Ovary (tissue), 7 donors: ENCODE measurements at regions not wholly inside any gene's neighbourhood (a gene's known extent, or its start where the extent isn't known, plus 50 kb on each side); places are given as distances from the start of the nearest gene placed in this dataset.

ENCODE experiments used
- DNase-seq, 5 donors: peaks; one replicate each; pipeline ENCODE4 v3.0.0-alpha.2; 2019 to 2020
- H3K27ac ChIP-seq, 2 donors: fragments of 200-600 bp; one replicate each; pipeline versions ENCODE4 v1.5.1 to v1.8.0; 2019 to 2022
- H3K27me3 ChIP-seq: fragments of 200-600 bp; one replicate; pipeline ENCODE4 v1.8.0; 2022
- H3K36me3 ChIP-seq: fragments of 200-600 bp; sonication (generic); one replicate; pipeline ENCODE4 v1.5.1; 2019
- H3K4me1 ChIP-seq: one replicate; pipeline ENCODE4 v1.8.1; 2013; ENCODE audit warnings: mild to moderate bottlenecking, moderate library complexity; ENCODE audit not compliant: insufficient read depth
- H3K4me3 ChIP-seq: fragments of 200-600 bp; sonication (generic); one replicate; pipeline ENCODE4 v1.5.1; 2017
- H3K9me3 ChIP-seq, 2 donors: fragments of 200-600 bp in 1 of 2; sonication (generic) in 1 of 2; one replicate each; pipeline versions ENCODE4 v1.5.1 to v1.8.1; 2013 to 2019; ENCODE audit warnings: mild to moderate bottlenecking in 1 of 2, moderate library complexity in 1 of 2
- EP300 ChIP-seq: sonication (generic); formaldehyde crosslinking; IDR thresholded peaks from one replicate; pipeline ENCODE4 v1.6.1; 2017; ENCODE audit warnings: antibody characterized with exemption
- POLR2A ChIP-seq: fragments of 450-650 bp; IDR thresholded peaks from one replicate; pipeline ENCODE4 v1.6.1; 2017; ENCODE audit warnings: antibody characterized with exemption, mild to moderate bottlenecking, moderate library complexity
- WGBS, 3 donors: extraction: QIAGEN DNeasy Blood & Tissue Kit in 1 of 3; methylation state at CpG; one replicate each; pipeline versions ENCODE4 v1.1.5 to v1.1.7; 2013 to 2017; 5-methylcytosine and 5-hydroxymethylcytosine counted together
- intact Hi-C, 4 donors: fragments of 100-400 bp; cut with DNase I; formaldehyde crosslinking; loops; one replicate each; pipeline versions ENCODE4 v1.11.0 to v1.15.1; 2022 to 2023
- TF ChIP-seq, protein P1 (sequence below), 3 donors: fragments of 450-650 bp in 2 of 3; fragments of 200-600 bp in 1 of 3; IDR thresholded peaks; one replicate each; pipeline versions ENCODE4 v1.5.1 to v1.8.0; 2016 to 2022; ENCODE audit warnings: antibody characterized with exemption in 3 of 3, mild to moderate bottlenecking in 1 of 3
- donor health status: DM: no; HTN: no; CAD: no; lungs with moderate emphysema.
- donor health status: DM: no; HTN: no; CAD: no.
- donor health status: Bipolar disorder and iron deficiency.
- donor health status: DM: no; HTN: no; CAD: no.
- donor health status: DM: yes; HTN: yes; CAD: no.

DNA sequence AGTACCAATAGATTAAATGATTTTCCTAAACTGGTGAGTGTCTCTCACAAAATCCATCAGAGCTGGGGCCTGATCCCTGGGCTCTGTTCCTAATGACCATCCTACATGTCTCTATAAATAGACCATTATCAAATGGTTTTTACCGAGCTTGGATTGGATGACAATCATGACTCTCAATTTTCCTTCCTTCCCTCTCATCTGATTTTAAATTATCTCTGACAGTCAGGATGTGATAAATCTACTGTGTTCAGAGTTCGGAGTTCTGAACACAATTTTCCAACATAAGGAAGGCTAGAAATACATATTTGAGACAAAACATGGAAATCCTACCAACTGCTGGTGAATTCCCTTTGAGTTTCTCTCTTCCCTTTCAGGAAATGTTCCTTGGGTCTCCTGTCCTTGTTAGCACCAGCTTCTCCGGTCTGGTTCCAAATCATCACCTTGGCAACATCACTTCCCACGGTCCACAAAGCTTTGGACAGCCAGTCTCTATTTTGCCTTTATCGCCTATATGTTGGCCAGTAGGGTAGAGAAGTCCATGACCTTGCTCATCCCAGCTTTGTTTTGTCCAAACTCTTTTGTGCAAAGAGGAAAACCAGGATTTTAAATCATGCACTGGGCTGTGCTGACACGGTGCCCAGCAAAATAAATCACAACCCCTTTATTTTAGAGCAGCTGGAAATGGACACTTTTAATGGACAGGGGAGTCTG lies 139.6 kb upstream of the ITGA6 start:
- Histone ChIP-seq H3K9me3 (no peaks in the 10 kb centered on the region), H3K36me3 (no peaks in the 10 kb centered on the region), H3K27ac (no peak overlapping the region), H3K4me3 (no peak overlapping the region), H3K27me3 (no peaks in the 10 kb centered on the region), H3K4me1 (peaks cover 13% of the 10 kb centered on the region)
- DNase-seq: no peak
- intact Hi-C loops: no loop called here
- TF ChIP-seq, protein P1, sequence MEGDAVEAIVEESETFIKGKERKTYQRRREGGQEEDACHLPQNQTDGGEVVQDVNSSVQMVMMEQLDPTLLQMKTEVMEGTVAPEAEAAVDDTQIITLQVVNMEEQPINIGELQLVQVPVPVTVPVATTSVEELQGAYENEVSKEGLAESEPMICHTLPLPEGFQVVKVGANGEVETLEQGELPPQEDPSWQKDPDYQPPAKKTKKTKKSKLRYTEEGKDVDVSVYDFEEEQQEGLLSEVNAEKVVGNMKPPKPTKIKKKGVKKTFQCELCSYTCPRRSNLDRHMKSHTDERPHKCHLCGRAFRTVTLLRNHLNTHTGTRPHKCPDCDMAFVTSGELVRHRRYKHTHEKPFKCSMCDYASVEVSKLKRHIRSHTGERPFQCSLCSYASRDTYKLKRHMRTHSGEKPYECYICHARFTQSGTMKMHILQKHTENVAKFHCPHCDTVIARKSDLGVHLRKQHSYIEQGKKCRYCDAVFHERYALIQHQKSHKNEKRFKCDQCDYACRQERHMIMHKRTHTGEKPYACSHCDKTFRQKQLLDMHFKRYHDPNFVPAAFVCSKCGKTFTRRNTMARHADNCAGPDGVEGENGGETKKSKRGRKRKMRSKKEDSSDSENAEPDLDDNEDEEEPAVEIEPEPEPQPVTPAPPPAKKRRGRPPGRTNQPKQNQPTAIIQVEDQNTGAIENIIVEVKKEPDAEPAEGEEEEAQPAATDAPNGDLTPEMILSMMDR (IDR thresholded peaks at IDR 0.05): no peak
- no peak for TF ChIP-seq POLR2A
- no peak for TF ChIP-seq EP300
- WGBS, 3 donors: 38 to 50% (median 50%) methylated on average over 6 of the region's 6 CpGs

DNA sequence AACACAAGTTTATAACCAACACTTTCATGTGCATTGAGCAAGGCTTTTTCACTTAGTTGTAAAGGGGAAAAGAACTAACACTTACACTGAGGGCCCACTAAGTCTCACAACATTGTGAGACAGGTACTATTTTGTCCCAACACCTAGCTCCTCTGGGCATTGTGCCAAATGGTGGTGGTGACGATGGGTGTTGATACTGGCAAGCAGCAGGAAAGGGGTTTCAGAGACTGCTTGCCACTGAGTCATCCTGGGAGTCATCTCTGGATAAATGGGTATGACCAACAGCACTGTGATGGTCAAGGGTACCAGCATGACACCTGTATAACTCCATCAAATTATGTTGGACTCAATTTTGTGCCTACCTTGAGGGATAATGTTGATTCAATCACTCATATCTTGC lies 138.8 kb upstream of the ITGA6 start:
- 47 to 73% (median 57%) methylated on average over 1 of the region's 1 CpG for WGBS, 3 donors
- DNase-seq: peak in 1 of 5 donors; percentile 26

DNA sequence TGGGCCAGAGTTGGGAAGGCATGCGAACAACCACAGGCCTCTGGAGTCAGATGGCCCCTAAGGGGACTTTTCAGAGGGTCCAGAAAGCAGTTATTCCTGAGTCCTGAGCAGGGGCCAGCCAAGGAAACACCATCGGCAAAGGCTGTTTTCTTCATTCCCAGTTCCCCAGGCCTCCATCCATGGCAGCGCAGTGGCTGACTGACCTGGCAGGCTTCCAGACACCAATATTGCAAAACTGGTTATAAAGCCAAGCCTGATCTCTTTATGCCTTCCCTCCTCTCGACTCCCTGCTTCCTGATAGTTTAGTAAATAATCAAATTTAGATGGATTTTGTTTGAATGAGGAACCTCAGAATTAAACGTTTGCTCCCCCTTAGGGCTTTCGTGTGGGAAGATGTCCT lies 133.4 kb upstream of the ITGA6 start:
- Histone ChIP-seq H3K4me3 (no peak overlapping the region), H3K27ac (no peak overlapping the region), H3K9me3 (no peaks in the 10 kb centered on the region), H3K27me3 (no peaks in the 10 kb centered on the region), H3K36me3 (no peaks in the 10 kb centered on the region), H3K4me1 (peaks cover 2% of the 10 kb centered on the region)
- intact Hi-C loops: no loop called here
- TF ChIP-seq EP300: no peak
- TF ChIP-seq, protein P1 (IDR thresholded peaks at IDR 0.05): no peak
- no peak for TF ChIP-seq POLR2A
- WGBS, 3 donors: 29 to 37% (median 36%) methylated on average over 6 of the region's 6 CpGs
- DNase-seq: peak; percentile 50 to 75 (median 69)

More for the DNA sequence above, 138.8 kb upstream of the ITGA6 start:
- Histone ChIP-seq H3K4me3 (no peak overlapping the region), H3K27me3 (no peaks in the 10 kb centered on the region), H3K27ac (no peak overlapping the region), H3K9me3 (no peaks in the 10 kb centered on the region), H3K36me3 (no peaks in the 10 kb centered on the region), H3K4me1 (peaks cover 13% of the 10 kb centered on the region)
- intact Hi-C loops: no loop called here
- TF ChIP-seq, protein P1 (IDR thresholded peaks at IDR 0.05): no peak
- no peak for TF ChIP-seq EP300
- no peak for TF ChIP-seq POLR2A

DNA sequence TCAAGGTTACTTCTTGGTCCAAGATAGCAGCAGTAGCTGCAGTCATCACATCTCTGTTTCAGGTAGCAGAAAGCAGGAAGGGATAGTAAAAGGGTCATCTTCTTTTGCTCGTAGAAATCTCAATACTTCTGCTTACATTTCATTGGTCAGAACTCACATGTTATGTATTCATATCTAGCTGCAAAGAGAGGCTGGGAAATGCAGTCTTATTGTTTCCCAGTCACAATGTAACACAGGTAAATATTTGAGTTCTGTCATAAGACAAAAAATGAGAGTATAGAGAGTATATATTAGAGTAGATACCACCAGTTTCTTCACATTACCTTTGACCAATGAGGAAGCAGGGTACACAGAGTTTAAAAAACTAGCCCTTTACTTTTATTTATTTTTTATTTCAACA lies 132.4 kb upstream of the ITGA6 start:
- Histone ChIP-seq H3K4me3 (no peak overlapping the region), H3K27me3 (no peaks in the 10 kb centered on the region), H3K27ac (no peak overlapping the region), H3K36me3 (no peaks in the 10 kb centered on the region), H3K9me3 (no peaks in the 10 kb centered on the region), H3K4me1 (peaks cover 2% of the 10 kb centered on the region)
- TF ChIP-seq EP300 (no peak), POLR2A (no peak)
- TF ChIP-seq, protein P1 (IDR thresholded peaks at IDR 0.05): no peak
- WGBS, 3 donors: 84 to 86% (median 86%) methylated on average over 1 of the region's 1 CpG
- DNase-seq: no peak
- intact Hi-C loops: no loop called here
